ENCODE measurements at regions not wholly inside any gene's neighbourhood (a gene's known extent, or its start where the extent isn't known, plus 50 kb on each side); places are given as distances from the start of the nearest gene placed in this dataset.

DNA sequence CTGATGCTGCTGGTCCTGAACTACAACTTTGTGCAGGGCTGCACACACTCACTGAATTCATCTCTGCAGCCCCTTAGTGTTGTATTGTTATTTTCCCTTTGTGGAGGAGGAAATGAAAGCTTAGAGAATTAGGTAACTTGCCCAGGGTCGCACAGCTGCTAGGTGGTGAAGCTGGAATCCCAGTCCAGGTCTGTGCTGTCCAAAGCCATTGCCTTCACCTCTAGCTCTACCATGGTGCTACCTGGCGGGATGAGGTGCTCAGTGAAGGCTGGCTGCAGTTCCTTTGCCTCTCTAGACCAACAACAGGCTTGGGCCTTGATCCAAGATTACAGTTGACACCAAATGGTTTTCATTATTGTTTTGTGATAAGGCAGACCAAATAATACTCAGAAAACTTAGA lies 177.8 kb upstream of the PITX1 start:
- ATAC-seq: no peak
- TF ChIP-seq, protein P1, sequence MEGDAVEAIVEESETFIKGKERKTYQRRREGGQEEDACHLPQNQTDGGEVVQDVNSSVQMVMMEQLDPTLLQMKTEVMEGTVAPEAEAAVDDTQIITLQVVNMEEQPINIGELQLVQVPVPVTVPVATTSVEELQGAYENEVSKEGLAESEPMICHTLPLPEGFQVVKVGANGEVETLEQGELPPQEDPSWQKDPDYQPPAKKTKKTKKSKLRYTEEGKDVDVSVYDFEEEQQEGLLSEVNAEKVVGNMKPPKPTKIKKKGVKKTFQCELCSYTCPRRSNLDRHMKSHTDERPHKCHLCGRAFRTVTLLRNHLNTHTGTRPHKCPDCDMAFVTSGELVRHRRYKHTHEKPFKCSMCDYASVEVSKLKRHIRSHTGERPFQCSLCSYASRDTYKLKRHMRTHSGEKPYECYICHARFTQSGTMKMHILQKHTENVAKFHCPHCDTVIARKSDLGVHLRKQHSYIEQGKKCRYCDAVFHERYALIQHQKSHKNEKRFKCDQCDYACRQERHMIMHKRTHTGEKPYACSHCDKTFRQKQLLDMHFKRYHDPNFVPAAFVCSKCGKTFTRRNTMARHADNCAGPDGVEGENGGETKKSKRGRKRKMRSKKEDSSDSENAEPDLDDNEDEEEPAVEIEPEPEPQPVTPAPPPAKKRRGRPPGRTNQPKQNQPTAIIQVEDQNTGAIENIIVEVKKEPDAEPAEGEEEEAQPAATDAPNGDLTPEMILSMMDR (IDR thresholded peaks at IDR 0.05): no peak
- Mint-ChIP-seq H3K27ac (no peak overlapping the region), H3K4me1 (ENCODE audit: low read depth) (no peaks in the 10 kb centered on the region), H3K4me3 (no peak overlapping the region), H3K36me3 (ENCODE audit: low read depth) (no peaks in the 10 kb centered on the region), H3K27me3 (peaks cover 3% of the 10 kb centered on the region), H3K9me3 (no peaks in the 10 kb centered on the region)
- CTCF ChIA-PET: interaction anchor here (1.5 kb wide), 1 partner anchor 10 kb away, joined by 3 read pairs; no protein-coding TSS in a partner anchor
- POLR2A ChIA-PET: interaction anchor here (0.9 to 1.4 kb wide), 2 partner anchors 9 to 14 kb away, joined by 3 read pairs; no protein-coding TSS in a partner anchor
- DNase-seq: no peak
- intact Hi-C loops (cut with micrococcal nuclease): no loop called here

DNA sequence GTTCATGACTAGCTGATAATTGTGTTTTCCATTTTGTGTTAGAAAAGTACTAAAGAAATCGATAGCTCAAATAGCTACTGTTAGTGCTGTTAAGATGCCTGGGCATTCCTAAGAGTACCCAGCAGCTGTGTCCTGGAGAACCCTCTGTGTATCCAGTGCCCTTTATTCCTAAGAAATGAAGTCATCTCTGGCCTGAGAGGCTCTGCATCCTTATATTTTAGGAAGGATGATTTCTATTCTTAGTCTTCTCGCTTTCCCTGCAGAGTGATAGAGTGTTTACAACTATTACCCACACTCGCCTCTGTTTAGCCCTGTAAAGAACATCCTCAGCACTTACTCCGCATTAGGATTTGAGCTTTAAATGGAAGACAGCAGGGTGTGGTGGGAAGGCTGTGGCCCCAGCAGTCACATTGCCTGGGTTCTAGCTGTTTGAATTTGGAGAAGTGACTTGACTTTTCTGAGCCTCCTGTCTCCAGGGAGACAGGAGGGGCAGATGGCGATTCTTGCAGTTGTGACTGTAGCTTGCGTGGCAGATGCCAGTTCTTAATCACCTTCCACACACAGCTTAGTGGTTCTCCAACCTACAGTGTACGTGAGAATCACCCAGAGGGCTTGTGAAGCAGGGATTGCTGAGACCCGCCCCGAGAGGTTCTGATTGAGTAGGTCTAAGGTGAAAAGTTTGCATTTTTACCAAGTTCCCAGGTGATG lies 177.2 kb upstream of the PITX1 start:
- Mint-ChIP-seq H3K36me3 (ENCODE audit: low read depth) (no peaks in the 10 kb centered on the region), H3K4me3 (no peak overlapping the region), H3K27ac (no peak overlapping the region), H3K9me3 (no peaks in the 10 kb centered on the region), H3K27me3 (peaks cover 3% of the 10 kb centered on the region), H3K4me1 (ENCODE audit: low read depth) (no peaks in the 10 kb centered on the region)
- DNase-seq: no peak
- intact Hi-C loops (cut with micrococcal nuclease): no loop called here
- TF ChIP-seq, protein P1 (IDR thresholded peaks at IDR 0.05): no peak
- POLR2A ChIA-PET: interaction anchor here (0.9 to 1.4 kb wide), 2 partner anchors 9 to 15 kb away, joined by 3 read pairs; no protein-coding TSS in a partner anchor
- no peak for ATAC-seq
- CTCF ChIA-PET: interaction anchor here (1.5 kb wide), 1 partner anchor 10 kb away, joined by 3 read pairs; no protein-coding TSS in a partner anchor

DNA sequence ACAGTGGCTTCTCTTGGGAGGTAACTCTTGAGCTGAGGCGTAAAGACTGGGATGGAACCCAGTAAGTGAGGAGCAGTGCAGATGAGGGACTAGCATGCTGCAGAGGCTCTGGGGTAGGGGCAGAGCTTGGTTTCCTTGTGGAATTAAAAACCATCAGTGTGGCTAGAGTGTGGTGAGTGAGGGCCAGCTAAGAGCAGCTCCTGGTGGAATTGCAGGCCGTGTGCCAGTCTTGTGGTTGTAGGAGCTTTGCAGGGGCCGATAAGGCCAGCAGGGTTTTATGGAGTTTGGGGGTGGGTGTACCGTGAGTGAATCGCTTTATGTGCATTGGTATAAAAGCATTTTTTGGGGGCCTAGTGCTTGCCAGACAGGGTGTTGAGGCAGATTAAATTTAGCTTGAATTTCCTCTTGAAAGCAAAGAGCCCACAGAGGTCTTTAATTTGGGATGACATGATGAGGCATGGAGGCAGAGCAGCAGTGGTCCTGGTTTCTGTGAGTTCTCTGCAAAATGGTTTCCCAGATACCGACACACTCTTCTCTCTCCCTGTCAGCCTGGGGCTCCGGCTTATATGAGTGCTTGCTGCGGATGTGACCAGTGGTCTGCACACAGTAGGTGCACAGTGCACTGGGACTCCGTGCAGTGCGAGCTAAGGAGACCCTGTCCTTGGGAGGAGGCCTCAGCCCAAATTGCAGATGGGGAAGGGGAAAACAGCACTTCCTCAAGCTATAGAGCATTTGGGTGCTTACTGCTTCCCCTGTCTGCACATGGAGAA lies 176.4 kb upstream of the PITX1 start:
- Mint-ChIP-seq H3K4me3 (no peak overlapping the region), H3K9me3 (no peaks in the 10 kb centered on the region), H3K4me1 (ENCODE audit: low read depth) (no peaks in the 10 kb centered on the region), H3K27ac (no peak overlapping the region), H3K27me3 (peaks cover 3% of the 10 kb centered on the region), H3K36me3 (ENCODE audit: low read depth) (no peaks in the 10 kb centered on the region)
- CTCF ChIA-PET: interaction anchor here (1.5 kb wide), 1 partner anchor 9 kb away, joined by 3 read pairs; no protein-coding TSS in a partner anchor
- intact Hi-C loops (cut with micrococcal nuclease): no loop called here
- POLR2A ChIA-PET: interaction anchor here (1.4 kb wide), 1 partner anchor 10 kb away, joined by 3 read pairs; no protein-coding TSS in a partner anchor
- no peak for ATAC-seq
- DNase-seq: no peak
- TF ChIP-seq, protein P1 (IDR thresholded peaks at IDR 0.05): no peak

DNA sequence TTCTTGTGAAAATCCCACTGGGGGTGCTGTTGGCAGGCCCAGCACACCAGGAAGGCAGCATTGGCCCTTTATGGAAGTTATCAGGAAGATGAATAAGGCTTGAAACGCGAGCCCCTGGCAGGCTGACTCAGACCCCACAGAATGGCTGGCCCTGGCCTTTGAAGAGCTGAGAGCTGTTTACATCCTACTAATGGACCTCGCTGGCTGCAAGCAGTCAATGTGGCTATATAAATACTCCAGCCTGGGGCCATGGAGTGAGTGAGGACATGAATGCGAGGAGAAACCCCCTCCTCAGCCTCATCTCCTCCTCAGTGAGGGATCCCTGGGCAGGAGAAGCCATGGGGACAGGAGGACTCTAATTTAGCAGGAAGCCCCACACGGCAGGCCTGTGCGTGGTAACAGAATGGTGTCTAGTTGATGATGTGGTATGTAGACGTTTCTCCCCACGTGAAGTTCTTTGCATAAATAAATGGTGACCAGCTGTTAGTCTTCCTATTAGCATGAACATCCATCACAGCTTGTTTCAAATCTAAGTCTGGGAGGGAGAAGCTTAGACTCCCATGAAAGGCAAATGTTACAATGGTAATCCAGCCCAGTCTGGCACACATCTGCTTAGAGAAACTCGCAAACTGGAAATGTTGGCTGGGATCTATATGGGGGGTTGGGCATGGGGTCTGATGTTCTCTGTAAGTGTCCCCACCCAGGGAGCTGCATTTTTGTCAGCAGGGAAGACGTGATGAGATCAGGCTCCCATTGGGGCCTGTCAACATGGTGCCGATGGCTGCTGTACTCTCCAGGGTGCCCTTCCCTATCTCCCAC lies 175.1 kb upstream of the PITX1 start:
- Mint-ChIP-seq H3K9me3 (no peaks in the 10 kb centered on the region), H3K4me1 (ENCODE audit: low read depth) (no peaks in the 10 kb centered on the region), H3K27ac (no peak overlapping the region), H3K36me3 (ENCODE audit: low read depth) (no peaks in the 10 kb centered on the region), H3K27me3 (peaks cover 8% of the 10 kb centered on the region), H3K4me3 (no peak overlapping the region)
- intact Hi-C loops (cut with micrococcal nuclease): no loop called here
- ChIA-PET POLR2A (no interaction called here), CTCF (interaction anchor here (0.6 kb wide), 1 partner anchor 106 kb away, joined by 3 read pairs; no protein-coding TSS in a partner anchor)
- DNase-seq (no peak), ATAC-seq (no peak)
- TF ChIP-seq, protein P1 (IDR thresholded peaks at IDR 0.05): no peak
